D721Med (cell line): ENCODE measurements at regions not wholly inside any gene's neighbourhood (a gene's known extent, or its start where the extent isn't known, plus 50 kb on each side); places are given as distances from the start of the nearest gene placed in this dataset.

Experiments used
- DNase-seq: peaks from one replicate; pipeline ENCODE4 v3.0.0; 2011; ENCODE audit warnings: low spot score; ENCODE audit not compliant: insufficient read length
- FAIRE-seq: peaks from 2 replicates; lab custom pipeline; 2011; peaks lifted over from hg19 to GRCh38; lab: Jason Lieb, UNC
- CTCF ChIP-seq: IDR thresholded peaks from 2 replicates; pipeline ENCODE4 v1.5.1; 2012; ENCODE audit warnings: mild to moderate bottlenecking, control low read depth; ENCODE audit not compliant: insufficient read depth; ENCODE audit errors: missing control alignments

- FAIRE-seq (no peak), DNase-seq (no peak)
- no peak for TF ChIP-seq CTCF
Observed at GRCh38 chr6:160921095-160921494, 70.5 kb upstream of the MAP3K4 start.

GRCh38 chr6:160926281-160927276, 65.0 kb upstream of the MAP3K4 start:
- no peak for FAIRE-seq

DNA sequence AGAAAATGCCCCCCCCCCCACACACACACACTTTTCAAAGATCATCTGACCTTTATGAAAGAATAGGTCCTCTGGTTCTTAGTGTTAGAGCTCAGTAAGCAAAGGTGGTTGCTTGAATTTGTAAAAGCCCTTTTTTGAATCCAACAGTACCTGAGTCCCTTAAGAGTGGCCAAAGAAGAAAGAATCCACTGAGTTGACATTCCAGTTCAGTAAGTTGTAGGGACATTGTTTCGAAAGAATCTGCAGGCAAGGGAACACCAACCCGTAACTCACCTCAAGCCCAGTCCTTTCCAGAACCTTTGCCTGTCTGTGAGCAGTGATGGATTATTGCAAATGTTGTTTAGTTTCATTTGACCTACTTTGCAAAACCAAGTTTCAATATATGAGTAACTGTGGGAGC, 64.2 kb upstream of the MAP3K4 start:
- FAIRE-seq (no peak), DNase-seq (no peak)
- no peak for TF ChIP-seq CTCF

More at GRCh38 chr6:160926281-160927276, 65.0 kb upstream of the MAP3K4 start:
- no peak for DNase-seq
- TF ChIP-seq CTCF: no peak

- FAIRE-seq: no peak
- no peak for DNase-seq
- no peak for TF ChIP-seq CTCF
Observed at GRCh38 chr6:160929361-160929760, 62.2 kb upstream of the MAP3K4 start.

- FAIRE-seq: no peak
- TF ChIP-seq CTCF: no peak
- DNase-seq: no peak
Observed at GRCh38 chr6:160929831-160930230, 61.7 kb upstream of the MAP3K4 start.

GRCh38 chr6:160930547-160931377, 60.8 kb upstream of the MAP3K4 start:
- FAIRE-seq (no peak), DNase-seq (peak; percentile 62)
- TF ChIP-seq CTCF: peak; percentile 95
